8988T (cell line): ENCODE measurements at regions not wholly inside any gene's neighbourhood (a gene's known extent, or its start where the extent isn't known, plus 50 kb on each side); places are given as distances from the start of the nearest gene placed in this dataset.
"Not testable (repeated sequence)": the region's sequence is repeated elsewhere in the genome, so short reads cannot be mapped to it uniquely, and the experiment has no call there.

Experiments
- DNase-seq: peaks from one replicate; pipeline ENCODE4 v3.0.0; 2011

DNA sequence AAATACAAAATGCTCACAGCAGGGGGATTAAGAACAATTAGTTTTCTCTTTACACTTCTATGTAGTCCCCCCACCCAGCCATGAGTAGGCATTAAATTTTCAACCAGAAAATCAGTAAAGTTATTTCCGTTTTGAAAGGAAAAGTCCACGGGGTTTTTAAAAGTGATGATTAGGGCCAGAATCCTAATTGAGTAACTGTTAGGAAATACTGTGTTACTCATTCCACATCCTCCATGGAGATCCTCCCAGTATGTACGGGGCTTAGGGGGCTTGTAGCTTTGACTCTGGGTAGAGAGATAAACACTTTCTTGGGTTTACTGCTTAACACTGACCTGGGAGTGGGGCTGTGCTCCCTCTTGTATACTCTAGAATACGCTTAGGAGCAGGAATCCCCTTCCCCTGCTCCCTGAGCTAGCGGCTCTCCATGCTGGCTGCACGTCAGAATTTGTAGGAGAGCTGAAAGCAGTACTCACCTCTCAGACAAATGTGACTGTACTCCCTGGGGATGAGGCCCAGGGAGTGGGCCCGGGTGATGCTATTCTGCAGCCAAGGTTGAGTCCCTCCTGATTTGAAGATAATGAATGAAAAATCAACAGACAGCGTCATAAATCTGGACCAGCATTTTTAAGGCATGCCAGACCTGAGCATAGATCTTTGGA, 100.5 kb downstream of the SLC4A3 start:
- DNase-seq: no peak

DNA sequence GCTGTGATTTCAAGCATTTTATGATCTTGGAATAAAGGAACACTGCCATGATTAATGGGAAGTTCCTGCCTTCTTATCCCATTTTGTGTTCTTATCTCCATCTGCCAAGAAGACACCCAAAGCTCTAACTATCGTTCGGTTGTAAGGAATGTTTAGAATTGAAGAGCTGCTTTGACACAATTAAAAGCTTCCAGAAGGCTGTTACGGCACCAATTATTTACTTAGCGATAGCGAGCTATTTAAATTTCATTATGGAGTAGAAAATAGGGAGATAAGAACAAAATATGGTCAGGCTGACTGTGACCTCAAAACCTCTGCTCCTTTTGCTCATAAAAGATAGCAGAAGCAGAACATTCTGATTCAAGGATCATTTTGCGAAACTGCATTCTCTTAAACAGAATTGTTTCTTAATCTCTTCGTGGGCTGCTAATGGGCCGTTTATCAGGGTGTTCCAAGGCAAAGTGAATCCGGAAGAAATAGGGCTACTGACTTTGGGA, 101.6 kb downstream of the SLC4A3 start:
- no peak for DNase-seq

DNA sequence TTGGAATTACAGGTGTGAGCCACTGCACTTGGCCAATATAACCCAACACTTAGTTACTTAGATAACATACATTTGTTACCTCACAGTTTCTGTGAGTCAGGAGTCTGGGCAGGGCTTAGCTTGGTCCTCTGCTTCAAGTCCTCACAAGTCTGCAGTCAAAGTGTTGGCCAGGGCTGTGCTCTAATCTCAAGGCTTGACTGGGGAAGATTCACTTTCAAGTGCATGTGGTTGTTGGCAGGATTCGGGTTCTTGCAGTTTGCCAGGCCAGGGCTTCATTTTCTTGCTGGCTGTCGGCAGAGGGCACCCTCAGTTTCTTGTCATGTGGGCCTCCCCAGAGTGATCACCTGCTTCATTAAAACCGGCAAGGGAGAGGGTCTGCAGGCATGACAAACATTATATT, 103.7 kb downstream of the SLC4A3 start:
- DNase-seq: no peak

DNA sequence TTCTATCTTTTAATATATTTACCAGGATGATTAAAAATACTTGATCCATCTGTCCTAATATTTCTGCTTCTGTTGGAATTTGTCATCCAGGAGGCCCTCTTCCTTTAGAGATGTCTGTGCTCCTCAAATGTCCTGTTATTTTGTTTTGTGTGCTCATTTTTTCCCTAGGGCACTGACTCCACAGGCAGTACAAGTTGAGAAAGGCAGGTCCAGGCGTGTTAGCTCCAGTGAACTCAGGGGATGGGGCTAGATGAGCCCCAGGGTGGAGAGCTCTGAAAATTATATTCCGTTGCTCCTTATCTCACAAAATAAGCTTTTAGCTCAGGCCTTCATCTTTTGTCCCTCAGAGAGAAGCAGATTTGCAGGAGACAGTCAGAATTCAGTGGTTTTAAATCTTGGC, 105.7 kb downstream of the SLC4A3 start:
- DNase-seq: no peak

DNA sequence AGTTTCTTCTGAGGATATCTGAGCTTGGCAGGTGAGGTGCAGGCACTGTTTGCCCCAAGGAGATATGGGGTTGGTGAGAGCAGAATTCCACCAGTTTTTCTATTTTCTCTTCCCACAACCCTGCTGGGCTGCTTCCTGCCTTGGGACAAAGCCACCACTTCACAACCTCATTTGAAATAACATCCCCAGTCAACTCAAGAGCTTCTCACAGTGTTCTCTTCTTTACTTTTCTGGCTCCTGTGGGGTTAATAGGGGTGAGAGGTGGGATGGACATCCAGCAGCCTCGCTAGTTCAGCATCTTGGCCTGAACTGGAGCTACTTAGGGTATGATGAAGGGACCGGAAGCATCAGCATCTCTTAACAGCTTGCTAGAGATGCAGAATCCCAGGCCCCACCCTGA, 106.3 kb downstream of the SLC4A3 start:
- no peak for DNase-seq

DNA sequence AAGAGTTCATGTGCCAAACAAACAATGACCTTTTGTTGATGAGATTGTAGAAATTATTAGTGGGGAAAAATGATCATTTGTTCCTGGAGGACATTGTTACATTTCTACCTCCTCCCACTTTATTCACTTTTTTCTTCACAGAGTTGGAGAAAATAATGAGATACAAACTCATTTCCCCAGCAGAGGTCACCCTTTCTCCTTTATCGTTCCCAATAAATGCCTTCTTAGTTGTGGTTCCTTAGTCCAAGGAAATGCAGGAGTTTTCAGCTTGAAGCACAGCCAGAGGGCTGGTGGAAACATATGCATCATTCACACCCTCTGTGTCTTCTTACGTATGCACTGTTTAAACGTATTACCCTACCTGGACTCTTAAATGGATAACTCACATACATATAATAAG, 108.8 kb downstream of the SLC4A3 start:
- DNase-seq: peak; percentile 20

DNA sequence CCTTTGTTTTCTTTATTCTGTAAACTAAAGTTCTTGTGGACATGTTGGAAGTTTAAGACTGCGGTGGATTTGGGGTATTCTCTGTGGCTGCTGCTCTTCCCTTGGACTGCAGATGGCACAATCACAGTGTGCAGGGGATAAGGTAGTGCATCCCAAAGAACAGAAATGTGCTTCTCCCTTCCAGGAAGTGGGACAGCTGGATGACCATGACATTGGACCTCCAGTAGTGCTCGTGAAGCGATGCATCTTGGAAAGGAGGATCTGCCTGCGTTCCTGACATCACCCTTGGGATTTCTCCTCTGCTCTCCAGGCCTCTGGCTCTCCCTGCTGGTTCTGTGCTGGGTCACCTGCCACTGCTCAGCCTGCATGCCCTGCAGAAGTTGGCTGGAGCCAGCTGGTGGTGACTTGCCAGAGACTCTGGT, 109.9 kb downstream of the SLC4A3 start:
- no peak for DNase-seq

DNA sequence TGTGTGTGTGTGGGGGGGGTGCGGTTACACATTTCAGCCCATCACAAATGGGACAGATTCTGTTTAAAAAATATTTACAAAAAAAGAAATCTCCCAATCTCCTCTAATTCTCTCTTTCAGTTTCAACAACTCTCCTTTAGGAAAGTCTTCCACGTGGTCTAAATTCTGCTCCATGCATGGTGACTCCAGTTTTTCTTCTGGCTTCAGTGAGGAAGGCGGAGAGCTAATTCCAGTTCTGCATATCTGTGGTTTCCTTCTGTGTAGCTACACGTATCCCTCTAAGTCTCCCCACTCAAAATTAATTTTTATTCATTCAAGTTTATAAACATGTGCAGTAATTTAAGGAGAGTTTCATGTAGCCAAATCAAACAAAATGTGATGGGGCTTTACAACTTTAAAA, 111.6 kb downstream of the SLC4A3 start:
- DNase-seq: no peak

- no peak for DNase-seq
These were observed 112.5 kb downstream of the SLC4A3 start for GRCh38 chr2:219739866-219740440.

DNA sequence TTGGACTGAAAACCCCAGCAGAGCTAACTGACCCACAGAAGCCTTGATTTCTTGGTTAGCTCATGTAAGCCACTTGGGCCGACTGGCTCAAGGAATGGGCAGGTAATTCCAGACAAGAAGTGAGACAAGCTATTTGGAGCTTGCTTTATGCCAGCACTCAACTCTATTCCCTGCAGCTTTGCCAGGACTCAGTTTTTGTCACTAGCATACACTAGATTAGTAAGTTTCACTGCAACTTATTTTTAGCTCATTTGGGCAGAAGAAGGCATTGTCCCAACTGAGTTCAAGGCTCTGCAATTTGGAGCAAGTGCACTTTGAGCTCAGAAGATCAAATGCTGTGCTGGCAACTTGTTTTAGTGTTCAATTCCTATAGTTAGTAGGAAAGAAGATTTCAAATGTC, 116.1 kb downstream of the SLC4A3 start:
- no peak for DNase-seq

- no peak for DNase-seq
These were observed 116.6 kb downstream of the SLC4A3 start for GRCh38 chr2:219744066-219744465.

GRCh38 chr2:219744600-219744999, 117.2 kb downstream of the SLC4A3 start:
- no peak for DNase-seq

DNA sequence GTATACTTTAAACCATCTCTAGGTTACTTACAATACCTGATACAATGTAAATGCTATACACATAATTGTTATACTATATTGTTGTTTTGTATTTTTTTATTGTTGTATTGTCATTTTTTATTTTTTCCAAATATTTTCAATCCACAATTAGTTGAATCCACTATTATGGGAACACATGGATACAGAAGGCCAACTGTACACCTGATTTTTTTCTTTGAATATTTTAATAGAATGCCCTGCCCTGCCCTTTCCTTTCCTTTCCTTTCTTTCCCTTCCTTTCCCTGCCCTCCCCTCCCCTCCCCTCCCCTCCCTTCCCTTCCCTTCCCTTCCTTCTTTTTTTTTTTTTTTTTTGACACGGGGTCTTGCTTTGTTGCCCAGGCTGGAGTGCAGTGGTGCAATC, 120.2 kb downstream of the SLC4A3 start:
- DNase-seq: no peak

GRCh38 chr2:219748671-219749570, 121.5 kb downstream of the SLC4A3 start:
- no peak for DNase-seq

DNA sequence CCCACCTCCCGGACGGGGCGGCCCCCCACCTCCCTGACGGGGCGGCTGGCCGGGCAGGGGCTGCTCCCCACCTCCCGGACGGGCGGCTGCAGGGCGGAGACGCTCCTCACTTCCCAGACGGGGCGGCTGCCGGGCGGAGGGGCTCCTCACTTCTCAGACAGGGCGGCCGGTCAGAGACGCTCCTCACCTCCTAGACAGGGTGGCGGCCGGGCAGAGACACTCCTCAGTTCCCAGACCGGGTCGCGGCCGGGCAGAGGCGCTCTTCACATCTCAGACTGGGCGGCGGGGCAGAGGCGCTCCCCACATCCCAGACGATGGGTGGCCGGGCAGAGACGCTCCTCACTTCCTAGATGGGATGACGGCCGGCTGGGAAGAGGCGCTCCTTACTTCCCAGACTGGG, 123.7 kb downstream of the SLC4A3 start:
- DNase-seq: not testable (repeated sequence)

DNA sequence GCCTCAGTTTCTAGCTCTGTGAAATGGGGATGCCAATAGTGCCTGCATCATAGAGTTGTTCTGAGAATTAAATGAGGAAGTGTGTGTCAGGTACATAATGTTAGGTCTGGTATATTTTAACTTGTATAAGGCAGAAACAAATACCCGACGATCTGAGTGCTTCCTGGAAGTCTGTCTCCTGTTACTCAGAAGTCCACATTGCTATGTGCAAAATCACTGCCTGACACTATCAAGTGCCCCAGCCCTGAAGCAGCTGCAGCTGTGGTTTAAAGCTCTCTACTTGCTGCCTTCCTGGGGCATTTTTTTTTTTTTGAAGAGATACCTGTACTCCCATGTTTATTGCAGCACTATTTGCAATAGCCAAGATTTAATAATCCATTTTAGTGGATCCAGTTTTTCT, 125.3 kb downstream of the SLC4A3 start:
- DNase-seq: no peak

GRCh38 chr2:219758907-219759680, 131.7 kb downstream of the SLC4A3 start:
- DNase-seq: no peak

DNA sequence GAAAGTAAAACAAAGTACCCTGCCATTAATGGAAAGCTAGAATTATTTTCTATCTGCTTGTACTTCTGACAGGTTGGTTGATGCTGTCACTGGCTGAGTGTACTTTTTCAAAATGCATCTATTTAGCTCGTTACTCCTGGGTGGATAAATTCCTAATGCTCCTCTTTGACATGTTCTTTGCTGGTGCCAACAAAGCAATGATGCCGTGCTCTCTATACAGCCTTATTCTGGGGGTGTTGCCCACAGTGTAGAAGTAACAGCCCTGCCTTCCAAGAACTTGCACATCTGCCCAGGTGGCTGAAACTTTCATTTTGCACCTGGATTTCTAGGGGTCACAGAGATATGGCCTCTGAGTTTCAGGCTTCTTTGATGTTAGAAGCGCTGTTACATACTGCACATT, 132.4 kb downstream of the SLC4A3 start:
- no peak for DNase-seq

DNA sequence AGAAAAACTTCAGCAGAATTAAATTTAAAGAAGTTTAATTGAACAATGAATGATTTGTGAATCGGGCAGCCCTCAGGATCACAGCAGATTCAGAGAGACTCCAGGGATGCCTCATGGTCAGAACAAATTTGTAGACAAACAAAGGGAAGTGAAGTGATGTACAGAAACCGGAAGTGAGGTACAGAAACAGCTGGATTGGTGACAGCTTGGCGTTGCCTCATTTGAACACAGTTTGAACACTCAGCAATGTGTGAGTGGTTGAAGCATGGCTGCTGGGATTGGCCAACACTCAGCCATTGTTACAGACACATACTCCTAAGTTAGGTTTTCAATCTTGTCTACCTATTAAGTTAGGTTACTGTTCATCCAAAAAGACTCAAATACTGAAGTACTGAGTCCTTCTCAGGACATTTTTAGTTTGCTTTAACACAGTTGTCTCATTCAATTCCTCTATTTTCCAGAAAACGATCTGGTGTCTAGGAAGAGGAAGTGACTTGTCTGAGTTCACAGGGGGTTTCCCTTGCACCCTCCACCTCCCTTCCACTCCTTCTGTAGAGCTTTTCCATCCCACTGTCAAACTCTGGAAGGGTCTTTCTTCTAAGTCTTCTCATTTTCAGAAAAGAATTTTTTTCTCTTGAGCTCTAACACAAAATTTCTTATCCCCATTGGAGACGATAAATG, 137.9 kb downstream of the SLC4A3 start:
- DNase-seq: no peak

GRCh38 chr2:219766658-219767057, 139.2 kb downstream of the SLC4A3 start:
- no peak for DNase-seq

- DNase-seq: no peak
These were observed 141.9 kb downstream of the SLC4A3 start for GRCh38 chr2:219769090-219769910.
